Breast epithelium (tissue), 3 donors: ENCODE measurements at regions not wholly inside any gene's neighbourhood (a gene's known extent, or its start where the extent isn't known, plus 50 kb on each side); places are given as distances from the start of the nearest gene placed in this dataset.

ENCODE experiments used
- CTCF ChIP-seq, 3 donors: fragments of 450-650 bp; IDR thresholded peaks; one replicate each; pipeline ENCODE4 v1.5.1; 2016 to 2017; ENCODE audit warnings: antibody characterized with exemption in 3 of 3, mild to moderate bottlenecking in 3 of 3, moderate library complexity in 3 of 3
- POLR2A ChIP-seq: fragments of 450-650 bp; IDR thresholded peaks from one replicate; pipeline ENCODE4 v1.6.1; 2016; ENCODE audit warnings: antibody characterized with exemption, mild to moderate bottlenecking, moderate library complexity
- POLR2AphosphoS5 ChIP-seq, 3 donors: sonication (generic); formaldehyde crosslinking; IDR thresholded peaks; one replicate each; pipeline ENCODE4 v1.6.1; 2017; ENCODE audit warnings: antibody characterized with exemption in 3 of 3

GRCh38 chr12:17192721-17193120 is 586.8 kb upstream of the LMO3 start:
- TF ChIP-seq CTCF (IDR thresholded peaks at IDR 0.05), result no peak
- no peak for TF ChIP-seq POLR2AphosphoS5 (IDR thresholded peaks at IDR 0.05)
- TF ChIP-seq POLR2A, result no peak
